Activated CD4-positive, alpha-beta memory T cell treated with anti-CD3 and anti-CD28 coated beads, Interleukin-2, amount 10 ng/mL, durations not matched to agents 7 days and 5 days (primary cell): ENCODE measurements at regions not wholly inside any gene's neighbourhood (a gene's known extent, or its start where the extent isn't known, plus 50 kb on each side); places are given as distances from the start of the nearest gene placed in this dataset.

Experiments used
- CTCF ChIA-PET: fragments of 350-600 bp; sonication (Branson Sonifier 250); formaldehyde crosslinking; loops from one replicate; lab custom pipeline; 2021; ENCODE audit warnings: antibody characterized with exemption, inconsistent platforms; lab: Charles Lee
- POLR2A ChIA-PET: fragments of 350-600 bp; sonication (Branson Sonifier 250); formaldehyde crosslinking; loops from one replicate; lab custom pipeline; 2021; ENCODE audit warnings: antibody characterized with exemption; lab: Charles Lee
- DNase-seq: peaks from one replicate; pipeline ENCODE4 v3.0.0-alpha.2; 2020
- H3K27ac Mint-ChIP-seq: one replicate; pipeline ENCODE4 v1.8.0; 2021; ENCODE audit warnings: mild to moderate bottlenecking, mixed read lengths
- H3K27me3 Mint-ChIP-seq: one replicate; pipeline ENCODE4 v1.8.0; 2021; ENCODE audit warnings: mixed read lengths
- H3K36me3 Mint-ChIP-seq: one replicate; pipeline ENCODE4 v1.8.0; 2021; ENCODE audit warnings: low read depth, mixed read lengths
- H3K4me1 Mint-ChIP-seq: one replicate; pipeline ENCODE4 v1.8.0; 2021; ENCODE audit warnings: mixed read lengths
- H3K4me3 Mint-ChIP-seq: one replicate; pipeline ENCODE4 v1.8.0; 2021; ENCODE audit warnings: mild to moderate bottlenecking, mixed read lengths
- H3K9me3 Mint-ChIP-seq: one replicate; pipeline ENCODE4 v1.8.0; 2021; ENCODE audit warnings: mixed read lengths

DNA sequence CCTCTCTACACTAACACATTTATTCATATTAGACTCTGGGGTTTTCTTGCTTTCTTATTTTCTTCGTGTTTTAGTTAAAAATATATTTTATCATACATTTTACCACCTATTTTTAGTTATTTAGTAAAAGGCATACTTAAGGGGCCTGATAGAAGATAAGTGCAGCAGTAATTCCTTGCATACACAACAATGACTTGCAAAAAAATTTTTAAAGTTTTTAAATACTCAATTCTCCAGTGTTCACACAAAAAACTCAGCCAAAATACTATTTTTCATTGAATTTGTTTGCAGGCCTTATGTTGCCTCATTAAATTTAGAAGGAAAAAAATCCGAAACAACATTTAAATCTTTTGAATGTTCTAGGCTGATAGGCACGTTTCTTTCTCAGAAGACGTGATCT lies 2431.7 kb downstream of the PCDH9 start:
- ChIA-PET POLR2A (no interaction called here), CTCF (no interaction called here)
- peaks cover 3% of the 10 kb centered on the region for H3K9me3 Mint-ChIP-seq
- H3K27me3 Mint-ChIP-seq, result no peaks in the 10 kb centered on the region
- H3K4me1 Mint-ChIP-seq, result no peaks in the 10 kb centered on the region
- no peak for DNase-seq
- H3K4me3 Mint-ChIP-seq, result no peak overlapping the region
- H3K27ac Mint-ChIP-seq, result no peak overlapping the region
- no peaks in the 10 kb centered on the region for H3K36me3 Mint-ChIP-seq

DNA sequence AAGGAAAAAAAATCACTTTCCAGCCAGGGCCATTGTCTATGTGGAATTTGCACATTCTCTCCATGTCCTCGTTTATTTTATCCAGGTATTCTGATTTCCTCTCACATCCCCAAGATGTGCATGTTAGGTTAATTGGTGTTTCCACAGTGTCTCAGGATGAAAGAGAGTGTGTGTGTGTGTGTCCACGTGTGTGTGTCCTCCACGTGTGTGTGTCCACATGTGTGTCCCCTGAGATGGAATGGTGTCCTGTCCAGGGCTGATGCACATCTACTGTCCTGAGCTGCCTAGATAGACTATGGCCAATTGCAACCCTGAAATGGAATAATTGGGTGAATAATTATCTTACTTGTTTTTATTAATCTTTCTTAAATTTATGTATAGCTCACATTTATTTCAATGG lies 2436.5 kb downstream of the PCDH9 start:
- H3K27ac Mint-ChIP-seq, result no peak overlapping the region
- H3K36me3 Mint-ChIP-seq, result no peaks in the 10 kb centered on the region
- peaks cover 6% of the 10 kb centered on the region for H3K9me3 Mint-ChIP-seq
- ChIA-PET POLR2A (no interaction called here), CTCF (no interaction called here)
- H3K4me1 Mint-ChIP-seq, result no peaks in the 10 kb centered on the region
- H3K4me3 Mint-ChIP-seq, result no peak overlapping the region
- no peaks in the 10 kb centered on the region for H3K27me3 Mint-ChIP-seq
- DNase-seq, result no peak

DNA sequence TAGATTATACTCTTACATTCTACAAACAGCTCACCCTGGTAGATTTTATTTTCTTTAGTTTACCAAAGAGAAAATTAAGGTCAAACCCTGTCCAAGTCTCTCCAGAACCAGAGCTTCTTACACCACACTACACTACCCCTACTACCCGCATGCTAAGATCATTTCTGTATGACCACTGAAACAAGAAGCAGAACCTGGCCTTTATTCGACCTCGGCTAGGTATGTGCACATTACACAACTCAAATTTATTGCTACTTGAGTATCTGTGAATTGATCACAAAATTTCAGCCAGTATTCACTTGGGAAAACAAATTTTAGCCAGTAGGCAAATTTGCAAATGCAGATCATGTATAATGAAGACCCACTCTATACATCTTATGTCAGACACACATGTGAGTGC lies 2437.0 kb downstream of the PCDH9 start:
- no peak for DNase-seq
- no peaks in the 10 kb centered on the region for H3K27me3 Mint-ChIP-seq
- no peaks in the 10 kb centered on the region for H3K36me3 Mint-ChIP-seq
- no peak overlapping the region for H3K4me3 Mint-ChIP-seq
- H3K27ac Mint-ChIP-seq, result no peak overlapping the region
- CTCF ChIA-PET, result no interaction called here
- H3K4me1 Mint-ChIP-seq, result no peaks in the 10 kb centered on the region
- POLR2A ChIA-PET, result no interaction called here
- H3K9me3 Mint-ChIP-seq, result peaks cover 6% of the 10 kb centered on the region

DNA sequence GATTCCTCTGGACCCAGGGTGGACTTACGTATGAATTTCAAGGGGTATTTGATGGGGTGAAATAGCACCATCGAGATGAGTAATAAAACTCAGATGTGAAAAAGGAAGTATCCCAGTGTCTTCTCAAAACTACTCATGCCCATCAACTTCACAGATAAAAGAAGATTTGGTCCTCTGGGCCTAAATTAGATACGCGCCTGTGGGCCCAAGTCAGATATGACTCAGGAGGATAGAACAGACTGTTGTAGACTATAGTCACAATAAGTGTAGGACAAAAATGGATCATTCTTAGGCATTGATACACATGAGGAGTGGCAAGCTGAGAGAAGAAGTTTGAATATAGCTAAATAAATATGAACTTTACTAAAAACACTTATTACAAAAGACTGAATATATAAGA lies 2438.8 kb downstream of the PCDH9 start:
- ChIA-PET POLR2A (no interaction called here), CTCF (no interaction called here)
- peaks cover 6% of the 10 kb centered on the region for H3K9me3 Mint-ChIP-seq
- H3K27me3 Mint-ChIP-seq, result no peaks in the 10 kb centered on the region
- no peak overlapping the region for H3K27ac Mint-ChIP-seq
- H3K36me3 Mint-ChIP-seq, result no peaks in the 10 kb centered on the region
- H3K4me3 Mint-ChIP-seq, result no peak overlapping the region
- H3K4me1 Mint-ChIP-seq, result no peaks in the 10 kb centered on the region
- DNase-seq, result no peak

DNA sequence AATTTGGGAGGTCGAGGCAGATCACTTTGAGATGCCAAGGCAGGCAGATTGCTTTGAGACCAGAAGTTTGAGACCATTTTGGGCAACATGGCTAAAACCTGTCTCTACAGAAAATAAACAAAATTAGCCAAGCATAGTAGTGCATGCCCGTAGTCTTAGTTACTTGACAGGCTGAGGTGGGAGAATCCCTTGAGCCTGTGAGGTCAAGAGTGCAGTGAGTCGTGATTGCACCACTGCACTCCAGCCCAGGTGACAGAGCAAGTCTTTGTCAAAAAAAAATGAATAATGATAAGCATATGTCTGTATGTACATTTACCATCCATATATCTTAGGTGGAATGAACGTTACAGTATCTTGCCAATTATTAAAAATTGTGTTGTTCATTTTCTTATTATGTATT lies 2447.7 kb downstream of the PCDH9 start:
- DNase-seq, result no peak
- no peaks in the 10 kb centered on the region for H3K36me3 Mint-ChIP-seq
- H3K27ac Mint-ChIP-seq, result no peak overlapping the region
- H3K4me3 Mint-ChIP-seq, result no peak overlapping the region
- H3K9me3 Mint-ChIP-seq, result no peaks in the 10 kb centered on the region
- no peaks in the 10 kb centered on the region for H3K27me3 Mint-ChIP-seq
- ChIA-PET CTCF (no interaction called here), POLR2A (no interaction called here)
- H3K4me1 Mint-ChIP-seq, result no peaks in the 10 kb centered on the region

DNA sequence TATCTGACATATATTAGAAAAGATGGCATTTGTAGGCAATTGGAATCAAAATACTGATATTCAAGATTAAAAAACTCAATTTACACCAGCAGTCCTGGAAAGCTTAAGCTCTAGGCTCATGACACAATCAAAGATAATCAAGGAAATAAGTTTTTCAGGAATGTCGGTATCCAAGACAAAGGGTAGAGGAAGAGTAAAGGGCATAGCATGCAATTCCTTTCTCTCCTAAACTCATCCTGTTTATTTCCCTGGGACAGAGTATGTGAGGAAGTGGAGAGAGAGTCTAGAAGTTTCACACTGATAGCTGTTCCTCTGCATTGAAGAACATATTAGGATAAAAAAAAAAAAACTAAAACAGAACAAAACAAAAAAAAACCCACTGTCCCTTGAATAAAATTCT lies 2452.1 kb downstream of the PCDH9 start:
- no peak for DNase-seq
- Mint-ChIP-seq H3K4me1 (no peaks in the 10 kb centered on the region), H3K4me3 (no peak overlapping the region), H3K9me3 (peaks cover 2% of the 10 kb centered on the region), H3K27me3 (no peaks in the 10 kb centered on the region), H3K36me3 (no peaks in the 10 kb centered on the region), H3K27ac (no peak overlapping the region)
- CTCF ChIA-PET, result no interaction called here
- POLR2A ChIA-PET, result no interaction called here

DNA sequence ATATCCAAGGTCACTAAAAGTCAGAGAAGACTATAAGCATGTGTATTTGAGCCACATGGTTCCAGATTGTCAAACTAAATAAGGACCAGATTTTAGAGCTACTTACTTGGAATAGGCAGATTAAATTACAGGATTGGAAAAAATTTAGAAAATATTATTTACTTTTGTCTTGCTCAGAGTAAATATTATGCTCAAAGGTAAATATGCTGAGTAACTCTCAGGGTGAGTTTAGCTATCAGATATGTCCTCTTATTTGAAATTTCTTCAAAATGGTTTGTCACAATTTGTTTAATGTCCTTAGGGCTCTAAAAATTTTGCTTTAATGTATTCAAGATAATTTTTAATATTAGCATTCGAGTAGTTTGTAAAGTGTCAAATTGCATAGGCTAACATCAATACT lies 2455.2 kb downstream of the PCDH9 start:
- H3K4me1 Mint-ChIP-seq, result no peaks in the 10 kb centered on the region
- ChIA-PET POLR2A (no interaction called here), CTCF (no interaction called here)
- no peaks in the 10 kb centered on the region for H3K36me3 Mint-ChIP-seq
- H3K27ac Mint-ChIP-seq, result no peak overlapping the region
- H3K4me3 Mint-ChIP-seq, result no peak overlapping the region
- DNase-seq, result no peak
- no peaks in the 10 kb centered on the region for H3K27me3 Mint-ChIP-seq
- H3K9me3 Mint-ChIP-seq, result peaks cover 2% of the 10 kb centered on the region

DNA sequence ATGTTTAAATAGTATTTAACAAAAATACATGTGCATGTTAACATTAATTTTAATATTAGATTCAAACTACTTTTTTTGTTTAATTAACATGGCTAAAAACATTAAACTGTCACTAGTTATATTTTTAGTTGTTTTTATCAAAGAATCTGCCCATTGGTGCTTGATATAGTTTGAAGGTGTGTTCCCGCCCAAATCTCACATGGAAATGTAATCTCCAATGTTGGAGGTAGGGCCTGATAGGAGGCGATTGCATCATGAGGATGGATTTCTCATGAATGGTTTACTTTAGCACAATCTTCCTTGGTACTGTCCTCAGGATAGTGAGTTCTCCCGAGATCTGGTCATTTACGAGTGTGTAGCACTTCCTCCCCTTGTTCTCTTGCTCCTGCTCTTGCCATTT lies 2459.4 kb downstream of the PCDH9 start:
- H3K27ac Mint-ChIP-seq, result no peak overlapping the region
- ChIA-PET POLR2A (no interaction called here), CTCF (no interaction called here)
- H3K4me1 Mint-ChIP-seq, result no peaks in the 10 kb centered on the region
- H3K27me3 Mint-ChIP-seq, result no peaks in the 10 kb centered on the region
- no peaks in the 10 kb centered on the region for H3K36me3 Mint-ChIP-seq
- DNase-seq, result no peak
- H3K4me3 Mint-ChIP-seq, result no peak overlapping the region
- peaks cover under 1% of the 10 kb centered on the region for H3K9me3 Mint-ChIP-seq

DNA sequence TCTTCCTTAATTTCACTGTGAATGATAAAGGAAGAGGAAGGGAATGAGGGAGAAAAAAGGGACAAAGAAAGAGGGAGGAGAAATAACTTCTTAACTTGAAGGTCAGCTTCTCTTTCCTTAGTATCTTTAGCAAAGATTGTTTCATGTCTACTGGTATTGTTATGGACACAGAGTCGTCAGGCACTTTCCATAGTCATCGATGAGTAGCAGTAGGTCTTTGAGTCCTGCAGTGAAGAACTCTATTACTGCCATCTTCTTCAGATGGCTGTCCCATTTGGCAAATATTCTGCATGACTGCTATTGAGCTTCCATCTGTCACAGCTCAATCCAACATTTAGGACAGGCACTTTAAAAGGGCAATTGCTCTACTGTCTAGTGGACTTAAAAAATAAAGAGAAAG lies 2463.1 kb downstream of the PCDH9 start:
- Mint-ChIP-seq H3K9me3 (peaks cover 12% of the 10 kb centered on the region), H3K4me3 (no peak overlapping the region), H3K4me1 (no peaks in the 10 kb centered on the region), H3K36me3 (no peaks in the 10 kb centered on the region), H3K27ac (no peak overlapping the region), H3K27me3 (no peaks in the 10 kb centered on the region)
- POLR2A ChIA-PET, result no interaction called here
- no peak for DNase-seq
- CTCF ChIA-PET, result no interaction called here

DNA sequence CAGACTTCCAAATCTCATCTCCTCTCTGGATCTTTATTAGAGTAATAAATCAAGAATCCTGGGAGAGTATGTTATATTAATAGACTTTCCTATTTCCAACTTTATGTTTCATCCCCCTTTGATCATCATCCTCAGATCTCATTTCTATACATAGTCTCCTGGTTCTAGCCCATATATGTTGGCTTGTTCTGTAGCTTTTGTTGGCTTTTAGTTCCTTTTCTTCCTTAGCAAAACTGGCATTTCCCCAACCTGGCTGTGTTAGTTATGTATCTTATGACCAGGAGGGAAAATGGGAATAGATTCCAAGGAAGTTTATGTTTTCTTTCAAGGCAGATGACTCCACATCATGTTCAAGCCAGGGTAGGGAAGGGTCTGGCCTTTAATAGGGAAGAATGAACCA lies 2464.5 kb downstream of the PCDH9 start:
- no peaks in the 10 kb centered on the region for H3K36me3 Mint-ChIP-seq
- CTCF ChIA-PET, result no interaction called here
- peaks cover 12% of the 10 kb centered on the region for H3K9me3 Mint-ChIP-seq
- no peak overlapping the region for H3K27ac Mint-ChIP-seq
- no peaks in the 10 kb centered on the region for H3K27me3 Mint-ChIP-seq
- no peak for DNase-seq
- POLR2A ChIA-PET, result no interaction called here
- no peak overlapping the region for H3K4me3 Mint-ChIP-seq
- H3K4me1 Mint-ChIP-seq, result no peaks in the 10 kb centered on the region

DNA sequence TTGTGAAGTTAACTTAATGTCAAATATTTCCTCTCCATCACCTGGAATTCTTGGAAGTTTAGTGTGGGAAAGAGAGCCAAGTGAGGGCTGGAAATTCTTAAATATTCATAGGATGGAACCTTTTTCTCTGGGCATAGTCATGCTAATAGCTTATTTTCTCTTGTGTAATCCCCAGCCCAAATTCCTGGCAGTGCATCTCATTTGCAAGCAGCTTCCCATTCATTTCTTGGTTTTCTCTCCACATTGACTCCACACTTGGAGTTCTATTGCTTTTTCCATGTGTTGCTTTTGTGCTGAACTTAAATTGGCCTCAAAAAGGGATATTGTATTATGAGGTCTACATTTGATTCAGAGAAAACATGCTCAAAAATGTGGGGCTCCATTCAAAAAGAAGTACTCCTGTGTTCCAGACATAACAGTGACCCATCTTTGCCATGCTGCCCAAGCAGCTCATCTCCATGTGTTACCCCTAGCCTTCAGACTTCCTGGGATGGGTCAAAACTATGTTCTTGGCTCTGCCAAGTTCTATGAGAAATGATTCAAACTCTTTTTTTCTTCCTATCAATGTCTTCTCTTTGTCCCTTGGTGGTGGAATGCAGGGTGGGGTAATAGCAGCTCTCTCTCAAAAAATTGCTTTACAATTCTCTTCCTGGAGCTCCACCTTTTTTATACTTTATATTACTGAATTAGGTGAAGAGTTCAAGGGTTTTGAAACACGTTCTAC lies 2471.5 kb downstream of the PCDH9 start:
- ChIA-PET POLR2A (no interaction called here), CTCF (no interaction called here)
- no peak for DNase-seq
- Mint-ChIP-seq H3K9me3 (peaks cover 4% of the 10 kb centered on the region), H3K36me3 (no peaks in the 10 kb centered on the region), H3K4me3 (no peak overlapping the region), H3K27ac (no peak overlapping the region), H3K4me1 (no peaks in the 10 kb centered on the region), H3K27me3 (no peaks in the 10 kb centered on the region)

DNA sequence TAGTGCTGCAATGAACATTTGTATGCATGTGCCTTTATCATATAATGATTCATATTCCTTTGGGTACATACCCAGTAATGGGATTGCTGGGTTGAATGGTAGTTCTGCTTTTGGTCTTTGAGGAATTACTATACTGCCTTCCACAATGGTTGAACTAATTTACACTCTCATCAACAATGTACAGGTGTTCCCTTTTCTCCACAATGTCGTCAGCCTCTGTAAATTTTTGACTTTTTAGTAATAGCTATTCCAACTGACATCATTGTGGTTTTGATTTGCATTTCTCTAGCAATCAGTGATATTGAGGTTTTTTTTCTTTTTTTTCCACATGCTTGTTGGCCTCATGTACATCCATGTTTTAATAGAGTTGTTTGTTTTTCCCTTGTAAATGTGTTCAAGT lies 2473.5 kb downstream of the PCDH9 start:
- CTCF ChIA-PET, result no interaction called here
- Mint-ChIP-seq H3K27ac (no peak overlapping the region), H3K9me3 (no peaks in the 10 kb centered on the region), H3K4me3 (no peak overlapping the region), H3K4me1 (no peaks in the 10 kb centered on the region), H3K36me3 (no peaks in the 10 kb centered on the region), H3K27me3 (no peaks in the 10 kb centered on the region)
- DNase-seq, result no peak
- POLR2A ChIA-PET, result no interaction called here

DNA sequence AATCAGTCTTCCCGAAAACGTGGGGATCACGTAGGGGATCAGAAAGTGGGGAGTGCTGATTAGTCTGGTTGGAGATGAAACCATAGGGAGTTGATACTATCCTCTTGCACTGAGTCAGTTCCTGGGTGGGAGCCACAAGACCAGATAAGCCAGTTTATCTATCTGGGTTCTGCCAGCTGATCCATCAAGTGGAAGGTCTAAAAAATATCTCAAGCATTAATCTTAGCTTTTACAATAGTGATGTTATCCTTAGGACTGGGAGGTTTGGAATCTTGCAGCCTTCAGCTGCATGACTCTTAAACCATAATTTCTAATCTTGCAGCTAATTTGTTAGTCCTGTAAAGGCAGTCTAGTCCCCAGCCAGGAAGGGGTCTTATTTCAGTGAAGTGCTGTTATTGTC lies 2474.2 kb downstream of the PCDH9 start:
- ChIA-PET CTCF (no interaction called here), POLR2A (no interaction called here)
- DNase-seq, result no peak
- no peaks in the 10 kb centered on the region for H3K4me1 Mint-ChIP-seq
- no peaks in the 10 kb centered on the region for H3K27me3 Mint-ChIP-seq
- no peak overlapping the region for H3K4me3 Mint-ChIP-seq
- no peaks in the 10 kb centered on the region for H3K36me3 Mint-ChIP-seq
- H3K9me3 Mint-ChIP-seq, result no peaks in the 10 kb centered on the region
- H3K27ac Mint-ChIP-seq, result no peak overlapping the region

DNA sequence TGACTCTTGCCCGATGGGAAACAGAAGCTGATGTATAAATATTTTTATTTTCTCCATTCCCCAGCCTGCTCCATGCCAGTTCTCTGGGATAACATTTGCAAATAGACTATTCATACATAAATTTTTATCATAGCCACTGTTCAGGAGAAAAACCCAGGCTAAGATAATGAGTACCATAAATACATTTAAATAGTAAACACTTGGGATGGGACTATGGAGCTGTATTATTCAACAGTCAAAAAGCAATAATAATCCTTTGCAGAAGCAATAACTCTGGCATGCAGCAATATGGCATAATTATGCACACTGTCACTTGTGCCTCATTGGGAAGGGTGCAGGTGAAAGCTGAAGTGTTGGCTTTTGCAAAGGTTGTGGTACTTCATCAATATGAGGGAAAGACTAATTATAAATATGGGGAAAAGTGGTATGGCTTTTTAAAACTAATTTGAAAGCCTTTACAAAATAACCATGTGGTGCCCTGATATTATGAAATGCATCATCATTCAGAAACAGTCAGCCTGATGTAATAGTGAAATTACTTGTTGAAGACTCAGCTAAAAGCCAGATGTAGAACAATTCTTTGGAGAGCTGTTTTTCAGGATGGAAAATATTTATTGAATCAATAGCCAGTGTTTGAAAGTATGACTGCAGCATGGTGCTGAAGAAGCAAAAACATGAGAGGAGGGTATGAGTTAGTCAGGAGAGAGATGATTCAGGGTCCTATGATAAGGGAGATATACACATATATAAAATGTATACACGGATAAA lies 2476.7 kb downstream of the PCDH9 start:
- no peak overlapping the region for H3K4me3 Mint-ChIP-seq
- no peak overlapping the region for H3K27ac Mint-ChIP-seq

More for the DNA sequence above, 2476.7 kb downstream of the PCDH9 start:
- no peaks in the 10 kb centered on the region for H3K4me1 Mint-ChIP-seq
- H3K27me3 Mint-ChIP-seq, result no peaks in the 10 kb centered on the region
- ChIA-PET POLR2A (no interaction called here), CTCF (no interaction called here)
- H3K36me3 Mint-ChIP-seq, result no peaks in the 10 kb centered on the region
- DNase-seq, result no peak
- H3K9me3 Mint-ChIP-seq, result peaks cover 2% of the 10 kb centered on the region
